Gastroesophageal sphincter (tissue), 4 donors: ENCODE measurements at regions not wholly inside any gene's neighbourhood (a gene's known extent, or its start where the extent isn't known, plus 50 kb on each side); places are given as distances from the start of the nearest gene placed in this dataset.

Experiments used
- ATAC-seq: fragments of 150-250 bp; one replicate; pipeline ENCODE4 v1.9.1; 2016; ENCODE audit warnings: mild to moderate bottlenecking, moderate library complexity
- H3K27ac ChIP-seq, 4 donors: fragments of 200-600 bp; sonication (generic) in 3 of 4; 1 replicate in 3 of 4; 2 replicates in 1 of 4; pipeline ENCODE4 v1.5.1; 2016 to 2019
- H3K27me3 ChIP-seq: fragments of 200-600 bp; sonication (generic); one replicate; pipeline ENCODE4 v1.5.1; 2019
- H3K36me3 ChIP-seq, 2 donors: fragments of 200-600 bp; sonication (generic); one replicate each; pipeline ENCODE4 v1.5.1; 2019; ENCODE audit warnings: control low read depth in 1 of 2
- H3K4me1 ChIP-seq, 3 donors: fragments of 200-600 bp; sonication (generic); 1 replicate in 2 of 3; 2 replicates in 1 of 3; pipeline ENCODE4 v1.5.1; 2016 to 2019; ENCODE audit warnings: control low read depth in 2 of 3
- H3K4me3 ChIP-seq, 2 donors: fragments of 200-600 bp; sonication (generic); one replicate each; pipeline ENCODE4 v1.5.1; 2019; ENCODE audit warnings: mild to moderate bottlenecking in 1 of 2, moderate library complexity in 1 of 2
- H3K9me3 ChIP-seq, 3 donors: fragments of 200-600 bp; sonication (generic); one replicate each; pipeline ENCODE4 v1.5.1; 2017 to 2019; ENCODE audit warnings: control low read depth in 2 of 3
- EP300 ChIP-seq: sonication (generic); formaldehyde crosslinking; IDR thresholded peaks from one replicate; pipeline ENCODE4 v1.6.1; 2017; ENCODE audit warnings: antibody characterized with exemption, mild to moderate bottlenecking
- POLR2A ChIP-seq, 2 donors: fragments of 450-650 bp; IDR thresholded peaks; one replicate each; pipeline ENCODE4 v1.6.1; 2017; ENCODE audit warnings: antibody characterized with exemption in 2 of 2, mild to moderate bottlenecking in 2 of 2, moderate library complexity in 1 of 2
- POLR2AphosphoS5 ChIP-seq: sonication (generic); formaldehyde crosslinking; IDR thresholded peaks from one replicate; pipeline ENCODE4 v1.6.1; 2017; ENCODE audit warnings: antibody characterized with exemption
- WGBS, 2 donors: methylation state at CpG; one replicate each; pipeline ENCODE4 v1.1.5; 2018; ENCODE audit warnings: low coverage in 1 of 2; 5-methylcytosine and 5-hydroxymethylcytosine counted together
- TF ChIP-seq, protein P1 (sequence below), 4 experiments: fragments of 200-600 bp in 2 of 4; fragments of 450-650 bp in 2 of 4; sonication (generic) in 1 of 4; IDR thresholded peaks; one replicate each; pipeline ENCODE4 v1.5.1; 2017 to 2019; ENCODE audit warnings: antibody characterized with exemption in 4 of 4, mild to moderate bottlenecking in 2 of 4, moderate library complexity in 2 of 4

DNA sequence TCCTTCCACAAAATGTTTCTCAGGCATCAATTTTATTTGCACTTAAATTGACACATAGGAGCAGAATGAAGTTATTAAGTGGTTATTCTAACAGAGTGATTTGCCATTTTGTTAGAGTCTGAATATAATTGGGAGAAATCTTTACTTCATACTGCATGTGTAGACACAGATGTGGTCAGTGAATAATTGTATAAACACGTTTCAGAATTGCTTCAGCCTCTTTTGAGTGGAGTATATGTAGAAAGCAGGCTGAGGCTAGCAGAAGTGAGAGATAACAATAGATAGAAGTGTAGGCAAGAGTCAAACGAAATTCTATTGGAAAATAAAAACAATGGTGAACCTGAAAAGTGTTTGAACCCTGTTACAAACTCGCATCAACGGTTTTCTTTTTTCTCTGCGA lies 270.7 kb downstream of the TMEM167A start:
- Histone ChIP-seq H3K9me3 (no peaks in the 10 kb centered on the region), H3K27ac (no peak overlapping the region), H3K36me3 (no peaks in the 10 kb centered on the region), H3K4me3 (no peak overlapping the region), H3K4me1 (no peaks in the 10 kb centered on the region), H3K27me3 (no peaks in the 10 kb centered on the region)
- ATAC-seq = no peak
- no peak for TF ChIP-seq EP300
- TF ChIP-seq POLR2A (IDR thresholded peaks at IDR 0.05) = no peak
- TF ChIP-seq, protein P1, sequence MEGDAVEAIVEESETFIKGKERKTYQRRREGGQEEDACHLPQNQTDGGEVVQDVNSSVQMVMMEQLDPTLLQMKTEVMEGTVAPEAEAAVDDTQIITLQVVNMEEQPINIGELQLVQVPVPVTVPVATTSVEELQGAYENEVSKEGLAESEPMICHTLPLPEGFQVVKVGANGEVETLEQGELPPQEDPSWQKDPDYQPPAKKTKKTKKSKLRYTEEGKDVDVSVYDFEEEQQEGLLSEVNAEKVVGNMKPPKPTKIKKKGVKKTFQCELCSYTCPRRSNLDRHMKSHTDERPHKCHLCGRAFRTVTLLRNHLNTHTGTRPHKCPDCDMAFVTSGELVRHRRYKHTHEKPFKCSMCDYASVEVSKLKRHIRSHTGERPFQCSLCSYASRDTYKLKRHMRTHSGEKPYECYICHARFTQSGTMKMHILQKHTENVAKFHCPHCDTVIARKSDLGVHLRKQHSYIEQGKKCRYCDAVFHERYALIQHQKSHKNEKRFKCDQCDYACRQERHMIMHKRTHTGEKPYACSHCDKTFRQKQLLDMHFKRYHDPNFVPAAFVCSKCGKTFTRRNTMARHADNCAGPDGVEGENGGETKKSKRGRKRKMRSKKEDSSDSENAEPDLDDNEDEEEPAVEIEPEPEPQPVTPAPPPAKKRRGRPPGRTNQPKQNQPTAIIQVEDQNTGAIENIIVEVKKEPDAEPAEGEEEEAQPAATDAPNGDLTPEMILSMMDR (IDR thresholded peaks at IDR 0.05) = no peak
- TF ChIP-seq POLR2AphosphoS5 = no peak
- 56 to 57% methylated on average over 5 of the region's 5 CpGs for WGBS, 2 donors

DNA sequence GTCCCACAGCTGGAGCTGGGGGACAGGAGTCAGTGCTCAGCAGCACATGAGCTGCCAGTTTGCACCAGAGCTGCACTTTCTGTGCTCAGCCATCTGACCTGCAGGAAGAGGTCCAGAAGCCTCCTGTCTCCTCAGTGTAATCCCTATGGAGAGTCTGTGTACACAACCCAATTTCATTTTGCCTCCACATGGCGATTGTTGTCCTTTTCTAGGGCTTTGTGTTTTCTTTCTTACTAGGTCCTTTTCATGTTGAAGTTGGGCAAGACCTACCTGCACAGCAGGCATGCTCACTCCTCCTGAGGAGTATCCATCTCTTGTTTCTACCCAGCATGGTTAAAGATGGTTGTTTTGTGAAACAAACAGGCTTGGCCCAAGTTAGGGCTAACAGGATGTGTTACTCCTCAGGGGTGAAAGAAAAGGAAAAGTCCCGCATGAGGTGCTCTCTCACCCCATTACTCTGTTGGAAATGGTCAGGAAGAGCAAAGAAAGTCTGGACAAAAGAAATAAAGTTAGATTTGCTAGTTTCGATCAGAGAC lies 273.0 kb downstream of the TMEM167A start:
- Histone ChIP-seq H3K9me3 (no peaks in the 10 kb centered on the region), H3K27me3 (no peaks in the 10 kb centered on the region), H3K27ac (no peak overlapping the region), H3K4me3 (no peak overlapping the region), H3K36me3 (no peaks in the 10 kb centered on the region), H3K4me1 (no peaks in the 10 kb centered on the region)
- WGBS, 2 donors = 89 to 91% methylated on average over 3 of the region's 3 CpGs
- TF ChIP-seq EP300 (no peak), POLR2A (IDR thresholded peaks at IDR 0.05) (no peak), POLR2AphosphoS5 (no peak)
- TF ChIP-seq, protein P1 (IDR thresholded peaks at IDR 0.05) = no peak
- ATAC-seq = no peak

DNA sequence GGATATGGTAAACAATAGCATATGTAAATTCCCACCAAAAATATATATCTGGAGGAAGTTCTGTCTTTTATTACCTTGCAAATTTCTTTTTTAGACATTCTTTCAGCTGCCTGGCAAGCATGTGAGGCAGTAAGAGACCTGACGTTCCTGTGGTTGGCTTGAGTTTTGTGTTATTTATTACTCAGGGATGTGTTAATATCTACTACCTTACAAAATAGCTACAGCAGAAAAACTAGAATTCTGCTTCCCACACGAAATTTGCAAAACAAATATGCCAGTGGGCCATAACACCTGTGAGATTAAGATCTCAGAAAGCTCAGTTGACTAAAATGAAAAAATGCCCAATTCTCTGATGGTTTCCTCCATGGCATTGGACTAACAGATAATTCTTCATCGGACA lies 274.2 kb downstream of the TMEM167A start:
- Histone ChIP-seq H3K36me3 (no peaks in the 10 kb centered on the region), H3K9me3 (no peaks in the 10 kb centered on the region), H3K27me3 (no peaks in the 10 kb centered on the region), H3K4me1 (peaks cover 0 to 5% (median 0%) of the 10 kb centered on the region in 3 donors), H3K4me3 (no peak overlapping the region), H3K27ac (no peak overlapping the region)
- WGBS, 2 donors = 69 to 82% methylated on average over 3 of the region's 3 CpGs
- no peak for ATAC-seq
- TF ChIP-seq EP300 = no peak
- no peak for TF ChIP-seq POLR2A (IDR thresholded peaks at IDR 0.05)
- TF ChIP-seq, protein P1 (IDR thresholded peaks at IDR 0.05) = no peak
- no peak for TF ChIP-seq POLR2AphosphoS5

DNA sequence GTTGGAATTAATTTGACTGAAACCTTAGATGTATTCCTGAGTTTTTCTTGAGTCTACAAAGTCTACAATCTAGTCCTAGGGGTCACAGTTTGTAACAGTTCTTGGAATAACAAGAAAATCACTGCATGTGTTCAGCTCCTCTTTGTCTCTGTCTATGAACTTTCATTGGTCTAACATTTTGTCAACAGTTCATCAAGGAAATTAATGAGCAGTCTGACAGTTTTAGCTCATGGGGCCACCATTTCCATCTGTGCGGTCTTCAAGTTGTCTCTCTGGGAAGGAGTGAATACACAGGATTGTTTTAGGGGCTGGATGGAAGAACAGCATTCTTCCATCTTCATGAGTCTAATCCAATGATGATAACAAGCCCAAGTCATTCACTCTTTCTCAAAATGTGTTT lies 276.4 kb downstream of the TMEM167A start:
- no peaks in the 10 kb centered on the region for H3K36me3 ChIP-seq
- H3K4me3 ChIP-seq = no peak overlapping the region
- H3K27me3 ChIP-seq = no peaks in the 10 kb centered on the region
- no peaks in the 10 kb centered on the region for H3K9me3 ChIP-seq
- H3K4me1 ChIP-seq = peaks cover 0 to 5% (median 0%) of the 10 kb centered on the region in 3 donors
- TF ChIP-seq POLR2A (IDR thresholded peaks at IDR 0.05) = no peak
- TF ChIP-seq, protein P1 (IDR thresholded peaks at IDR 0.05) = no peak
- TF ChIP-seq EP300 = no peak
- TF ChIP-seq POLR2AphosphoS5 = no peak
- WGBS, 2 donors = 75 to 83% methylated on average over 1 of the region's 1 CpG
- no peak overlapping the region for H3K27ac ChIP-seq
- ATAC-seq = no peak

DNA sequence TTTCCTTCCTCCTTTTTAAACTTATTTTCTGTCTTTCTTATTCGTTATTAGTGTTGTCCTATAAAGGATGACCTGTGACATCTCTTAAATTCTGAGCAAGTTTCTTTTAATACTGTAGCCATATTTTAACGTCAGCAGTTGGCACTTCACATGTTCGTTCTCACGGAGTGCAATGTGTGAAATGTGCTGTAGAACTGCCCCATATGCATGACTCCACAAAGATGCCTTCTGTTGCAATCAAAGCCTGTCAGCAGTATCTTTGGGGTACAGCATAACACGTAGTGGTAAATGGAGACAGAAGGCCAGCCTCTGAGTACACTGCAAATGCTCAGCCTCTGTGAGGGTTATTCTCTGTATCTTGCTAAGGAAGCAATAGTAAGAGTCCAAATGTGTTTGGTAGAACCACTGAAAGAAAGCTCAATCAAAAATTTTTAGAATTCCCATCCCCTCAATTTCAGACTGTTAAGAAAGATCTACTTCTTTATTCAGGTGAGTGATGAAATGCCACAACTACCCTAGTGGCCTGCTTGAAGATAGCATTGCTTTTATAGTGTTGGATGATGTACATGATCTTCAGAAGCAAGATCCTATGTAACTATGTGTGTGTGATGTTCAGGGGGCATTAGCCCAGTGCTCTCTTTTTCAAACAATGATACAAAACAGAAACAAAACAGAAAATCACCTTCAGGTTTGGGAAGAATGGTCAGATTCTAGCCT lies 277.7 kb downstream of the TMEM167A start:
- WGBS, 2 donors = 34 to 62% methylated on average over 5 of the region's 5 CpGs
- Histone ChIP-seq H3K36me3 (no peaks in the 10 kb centered on the region), H3K27me3 (no peaks in the 10 kb centered on the region), H3K9me3 (no peaks in the 10 kb centered on the region), H3K4me3 (no peak overlapping the region), H3K27ac (no peak overlapping the region), H3K4me1 (peaks cover 0 to 5% (median 0%) of the 10 kb centered on the region in 3 donors)
- TF ChIP-seq, protein P1 (IDR thresholded peaks at IDR 0.05) = no peak
- no peak for TF ChIP-seq POLR2A (IDR thresholded peaks at IDR 0.05)
- no peak for ATAC-seq
